H54 (cell line): ENCODE measurements at regions not wholly inside any gene's neighbourhood (a gene's known extent, or its start where the extent isn't known, plus 50 kb on each side); places are given as distances from the start of the nearest gene placed in this dataset.

Experiments
- DNase-seq: peaks from one replicate; pipeline ENCODE4 v3.0.0; 2011; ENCODE audit warnings: low spot score, mixed read lengths; ENCODE audit not compliant: insufficient read length
- FAIRE-seq: peaks from 3 replicates; lab custom pipeline; 2011; peaks lifted over from hg19 to GRCh38; lab: Jason Lieb, UNC
- POLR2A ChIP-seq: IDR thresholded peaks from 2 replicates; pipeline ENCODE4 v1.6.1; 2011; ENCODE audit warnings: low read depth, mild to moderate bottlenecking, low read length

- TF ChIP-seq POLR2A: no peak
- FAIRE-seq (no peak), DNase-seq (peak; percentile 15)
Observed at GRCh38 chr18:46416706-46417638, 240.0 kb downstream of the LOXHD1 start.

- DNase-seq: no peak
- FAIRE-seq: no peak
- no peak for TF ChIP-seq POLR2A
Observed at GRCh38 chr18:46418663-46419260, 238.3 kb downstream of the LOXHD1 start.

- DNase-seq: no peak
- no peak for TF ChIP-seq POLR2A
- no peak for FAIRE-seq
Observed at GRCh38 chr18:46419391-46420141, 237.5 kb downstream of the LOXHD1 start.

- no peak for TF ChIP-seq POLR2A
- DNase-seq (no peak), FAIRE-seq (no peak)
Observed at GRCh38 chr18:46421973-46422551, 235.0 kb downstream of the LOXHD1 start.

- FAIRE-seq (no peak), DNase-seq (no peak)
- no peak for TF ChIP-seq POLR2A
Observed at GRCh38 chr18:46422552-46423055, 234.4 kb downstream of the LOXHD1 start.

- FAIRE-seq: no peak
- no peak for TF ChIP-seq POLR2A
- DNase-seq: no peak
Observed at GRCh38 chr18:46423226-46423805, 233.7 kb downstream of the LOXHD1 start.

- TF ChIP-seq POLR2A: no peak
- no peak for FAIRE-seq
- no peak for DNase-seq
Observed at GRCh38 chr18:46424898-46425297, 232.1 kb downstream of the LOXHD1 start.

- no peak for FAIRE-seq
- no peak for TF ChIP-seq POLR2A
- no peak for DNase-seq
Observed at GRCh38 chr18:46425511-46425910, 231.5 kb downstream of the LOXHD1 start.

GRCh38 chr18:46426021-46426678 is 230.9 kb downstream of the LOXHD1 start:
- FAIRE-seq (no peak), DNase-seq (no peak)
- TF ChIP-seq POLR2A: no peak

- DNase-seq: no peak
- no peak for TF ChIP-seq POLR2A
- FAIRE-seq: no peak
Observed at GRCh38 chr18:46426679-46427047, 230.4 kb downstream of the LOXHD1 start.
